ENCODE measurements at regions not wholly inside any gene's neighbourhood (a gene's known extent, or its start where the extent isn't known, plus 50 kb on each side); places are given as distances from the start of the nearest gene placed in this dataset.

- H3K27ac Mint-ChIP-seq (ENCODE audit: unreplicated experiment), result no peak overlapping the region
Observed at GRCh38 chr6:151167034-151167433, 72.7 kb upstream of the AKAP12 start.

GRCh38 chr6:151170622-151171246, 69.0 kb upstream of the AKAP12 start:
- DNase-seq (ENCODE audit: low read depth, low spot score), result no peak
- Mint-ChIP-seq H3K9me3 (no peaks in the 10 kb centered on the region), H3K4me1 (peaks cover 3% of the 10 kb centered on the region), H3K36me3 (ENCODE audit: low read depth) (no peaks in the 10 kb centered on the region), H3K27ac (ENCODE audit: unreplicated experiment) (no peak overlapping the region), H3K27me3 (ENCODE audit: low read depth) (no peaks in the 10 kb centered on the region), H3K4me3 (no peak overlapping the region)
- no peak for TF ChIP-seq CTCF (conservative IDR thresholded peaks at IDR 0.05)

More at GRCh38 chr6:151167034-151167433, 72.7 kb upstream of the AKAP12 start:
- Mint-ChIP-seq H3K4me3 (no peak overlapping the region), H3K27me3 (ENCODE audit: low read depth) (no peaks in the 10 kb centered on the region), H3K9me3 (no peaks in the 10 kb centered on the region), H3K36me3 (ENCODE audit: low read depth) (no peaks in the 10 kb centered on the region), H3K4me1 (peaks cover 5% of the 10 kb centered on the region)
- DNase-seq (ENCODE audit: low read depth, low spot score), result no peak
- TF ChIP-seq CTCF (conservative IDR thresholded peaks at IDR 0.05), result no peak

- TF ChIP-seq CTCF (conservative IDR thresholded peaks at IDR 0.05), result no peak
- Mint-ChIP-seq H3K9me3 (no peaks in the 10 kb centered on the region), H3K4me3 (no peak overlapping the region), H3K4me1 (peaks cover 6% of the 10 kb centered on the region), H3K36me3 (ENCODE audit: low read depth) (no peaks in the 10 kb centered on the region), H3K27me3 (ENCODE audit: low read depth) (no peaks in the 10 kb centered on the region), H3K27ac (ENCODE audit: unreplicated experiment) (no peak overlapping the region)
- no peak for DNase-seq (ENCODE audit: low read depth, low spot score)
Observed at GRCh38 chr6:151172751-151173150, 67.0 kb upstream of the AKAP12 start.

GRCh38 chr6:151175662-151176445, 63.9 kb upstream of the AKAP12 start:
- no peak for DNase-seq (ENCODE audit: low read depth, low spot score)
- TF ChIP-seq CTCF (conservative IDR thresholded peaks at IDR 0.05), result no peak
- Mint-ChIP-seq H3K36me3 (ENCODE audit: low read depth) (no peaks in the 10 kb centered on the region), H3K4me3 (no peak overlapping the region), H3K9me3 (no peaks in the 10 kb centered on the region), H3K27me3 (ENCODE audit: low read depth) (no peaks in the 10 kb centered on the region), H3K4me1 (peaks cover 9% of the 10 kb centered on the region), H3K27ac (ENCODE audit: unreplicated experiment) (no peak overlapping the region)

GRCh38 chr6:151176911-151177770, 62.6 kb upstream of the AKAP12 start:
- no peak overlapping the region for H3K4me3 Mint-ChIP-seq
- H3K27ac Mint-ChIP-seq (ENCODE audit: unreplicated experiment), result no peak overlapping the region
- no peaks in the 10 kb centered on the region for H3K27me3 Mint-ChIP-seq (ENCODE audit: low read depth)
- DNase-seq (ENCODE audit: low read depth, low spot score), result no peak
- peaks cover 10% of the 10 kb centered on the region for H3K4me1 Mint-ChIP-seq
- TF ChIP-seq CTCF (conservative IDR thresholded peaks at IDR 0.05), result no peak
- no peaks in the 10 kb centered on the region for H3K36me3 Mint-ChIP-seq (ENCODE audit: low read depth)
- no peaks in the 10 kb centered on the region for H3K9me3 Mint-ChIP-seq

Measured in neural crest cell (in vitro differentiated cells).